Activated CD4-positive, alpha-beta T cell treated with anti-CD3 and anti-CD28 coated beads for 36 hours (primary cell): ENCODE measurements at regions not wholly inside any gene's neighbourhood (a gene's known extent, or its start where the extent isn't known, plus 50 kb on each side); places are given as distances from the start of the nearest gene placed in this dataset.
"Not testable (repeated sequence)": the region's sequence is repeated elsewhere in the genome, so short reads cannot be mapped to it uniquely, and the experiment has no call there.

Experiments
- ATAC-seq: fragments of 200-7000 bp; cut with Tn5 transposase; one replicate; pipeline ENCODE4 v1.10.0; 2021; ENCODE audit warnings: mild to moderate bottlenecking, moderate library complexity
- CTCF ChIA-PET: fragments of 350-600 bp; sonication (Branson Sonifier 250); formaldehyde crosslinking; loops from one replicate; lab custom pipeline; 2021; ENCODE audit warnings: antibody characterized with exemption; lab: Charles Lee
- POLR2A ChIA-PET: fragments of 350-600 bp; sonication (Branson Sonifier 250); formaldehyde crosslinking; loops from one replicate; lab custom pipeline; 2021; ENCODE audit warnings: antibody characterized with exemption, inconsistent platforms; lab: Charles Lee
- DNase-seq: peaks from one replicate; pipeline ENCODE4 v3.0.0-alpha.2; 2020
- H3K27ac Mint-ChIP-seq: one replicate; pipeline ENCODE4 v1.8.0; 2021; ENCODE audit warnings: mixed read lengths
- H3K27me3 Mint-ChIP-seq: one replicate; pipeline ENCODE4 v1.8.0; 2021; ENCODE audit warnings: mixed read lengths
- H3K36me3 Mint-ChIP-seq: one replicate; pipeline ENCODE4 v1.8.0; 2021; ENCODE audit warnings: low read depth, mixed read lengths
- H3K4me1 Mint-ChIP-seq: one replicate; pipeline ENCODE4 v1.8.0; 2021; ENCODE audit warnings: mixed read lengths
- H3K4me3 Mint-ChIP-seq: one replicate; pipeline ENCODE4 v1.8.0; 2021; ENCODE audit warnings: mild to moderate bottlenecking, moderate library complexity, mixed read lengths
- H3K9me3 Mint-ChIP-seq: one replicate; pipeline ENCODE4 v1.8.0; 2021; ENCODE audit warnings: low read depth, mixed read lengths
- intact Hi-C, 2 experiments: fragments of 100-400 bp; cut with DNase I in 1 of 2; cut with micrococcal nuclease in 1 of 2; formaldehyde crosslinking; loops; one replicate each; pipeline versions ENCODE4 v1.14.2 to v1.15.1; 2022 to 2024; cut with DNase I, micrococcal nuclease

- ChIA-PET CTCF (no interaction called here), POLR2A (no interaction called here)
- ATAC-seq (no peak), DNase-seq (no peak)
- intact Hi-C loops = no loop called here
- H3K4me3 Mint-ChIP-seq = no peak overlapping the region
- H3K27ac Mint-ChIP-seq = no peak overlapping the region
- no peaks in the 10 kb centered on the region for H3K4me1 Mint-ChIP-seq
- H3K27me3 Mint-ChIP-seq = no peaks in the 10 kb centered on the region
- no peaks in the 10 kb centered on the region for H3K36me3 Mint-ChIP-seq
- peaks cover 4% of the 10 kb centered on the region for H3K9me3 Mint-ChIP-seq
These were observed 828.9 kb upstream of the NXPH2 start for GRCh38 chr2:139609109-139609508.

GRCh38 chr2:139605668-139606067, 825.5 kb upstream of the NXPH2 start:
- ChIA-PET POLR2A (no interaction called here), CTCF (no interaction called here)
- peaks cover 9% of the 10 kb centered on the region for H3K9me3 Mint-ChIP-seq

GRCh38 chr2:139600166-139600565, 820.0 kb upstream of the NXPH2 start:
- no peak for DNase-seq
- no peak overlapping the region for H3K27ac Mint-ChIP-seq
- no peaks in the 10 kb centered on the region for H3K4me1 Mint-ChIP-seq
- H3K36me3 Mint-ChIP-seq = no peaks in the 10 kb centered on the region
- H3K9me3 Mint-ChIP-seq = peaks cover 8% of the 10 kb centered on the region
- H3K4me3 Mint-ChIP-seq = no peak overlapping the region
- intact Hi-C loops = no loop called here
- ChIA-PET POLR2A (no interaction called here), CTCF (no interaction called here)
- H3K27me3 Mint-ChIP-seq = no peaks in the 10 kb centered on the region
- no peak for ATAC-seq

More at GRCh38 chr2:139605668-139606067, 825.5 kb upstream of the NXPH2 start:
- Mint-ChIP-seq H3K36me3 (no peaks in the 10 kb centered on the region), H3K4me1 (no peaks in the 10 kb centered on the region), H3K27ac (no peak overlapping the region), H3K4me3 (no peak overlapping the region), H3K27me3 (no peaks in the 10 kb centered on the region)
- ATAC-seq (no peak), DNase-seq (no peak)
- intact Hi-C loops = no loop called here

- Mint-ChIP-seq H3K36me3 (no peaks in the 10 kb centered on the region), H3K4me3 (no peak overlapping the region), H3K27me3 (no peaks in the 10 kb centered on the region), H3K27ac (no peak overlapping the region), H3K4me1 (no peaks in the 10 kb centered on the region), H3K9me3 (peaks cover 9% of the 10 kb centered on the region)
- ChIA-PET POLR2A (no interaction called here), CTCF (no interaction called here)
- DNase-seq (no peak), ATAC-seq (no peak)
- intact Hi-C loops = no loop called here
These were observed 804.9 kb upstream of the NXPH2 start for GRCh38 chr2:139585101-139585500.

- DNase-seq = no peak
- Mint-ChIP-seq H3K36me3 (no peaks in the 10 kb centered on the region), H3K27ac (no peak overlapping the region), H3K4me1 (no peaks in the 10 kb centered on the region), H3K27me3 (no peaks in the 10 kb centered on the region), H3K4me3 (no peak overlapping the region), H3K9me3 (peaks cover 21% of the 10 kb centered on the region)
- POLR2A ChIA-PET = no interaction called here
- ATAC-seq = no peak
- CTCF ChIA-PET = no interaction called here
- intact Hi-C loops = no loop called here
These were observed 794.2 kb upstream of the NXPH2 start for GRCh38 chr2:139574371-139574770.

GRCh38 chr2:139556789-139557188, 776.6 kb upstream of the NXPH2 start:
- ChIA-PET CTCF (no interaction called here), POLR2A (no interaction called here)
- no peak overlapping the region for H3K27ac Mint-ChIP-seq
- no peaks in the 10 kb centered on the region for H3K4me1 Mint-ChIP-seq
- H3K36me3 Mint-ChIP-seq = no peaks in the 10 kb centered on the region
- peaks cover 17% of the 10 kb centered on the region for H3K9me3 Mint-ChIP-seq
- DNase-seq (no peak), ATAC-seq (no peak)
- no peak overlapping the region for H3K4me3 Mint-ChIP-seq
- no peaks in the 10 kb centered on the region for H3K27me3 Mint-ChIP-seq
- intact Hi-C loops = no loop called here

- H3K36me3 Mint-ChIP-seq = no peaks in the 10 kb centered on the region
- no peaks in the 10 kb centered on the region for H3K4me1 Mint-ChIP-seq
- no peaks in the 10 kb centered on the region for H3K27me3 Mint-ChIP-seq
- no peak for ATAC-seq
- H3K4me3 Mint-ChIP-seq = no peak overlapping the region
- ChIA-PET POLR2A (no interaction called here), CTCF (no interaction called here)
- intact Hi-C loops = no loop called here
- no peak overlapping the region for H3K27ac Mint-ChIP-seq
- DNase-seq = no peak
- peaks cover 13% of the 10 kb centered on the region for H3K9me3 Mint-ChIP-seq
These were observed 770.7 kb upstream of the NXPH2 start for GRCh38 chr2:139550873-139551272.

GRCh38 chr2:139550341-139550740, 770.2 kb upstream of the NXPH2 start:
- DNase-seq (no peak), ATAC-seq (no peak)
- CTCF ChIA-PET = no interaction called here
- H3K4me1 Mint-ChIP-seq = no peaks in the 10 kb centered on the region
- no peak overlapping the region for H3K27ac Mint-ChIP-seq
- H3K4me3 Mint-ChIP-seq = no peak overlapping the region
- POLR2A ChIA-PET = no interaction called here
- peaks cover 13% of the 10 kb centered on the region for H3K9me3 Mint-ChIP-seq
- intact Hi-C loops = no loop called here
- H3K27me3 Mint-ChIP-seq = no peaks in the 10 kb centered on the region
- no peaks in the 10 kb centered on the region for H3K36me3 Mint-ChIP-seq

GRCh38 chr2:139544186-139544851, 764.1 kb upstream of the NXPH2 start:
- H3K9me3 Mint-ChIP-seq = peaks cover 15% of the 10 kb centered on the region
- no peak overlapping the region for H3K27ac Mint-ChIP-seq
- POLR2A ChIA-PET = no interaction called here
- ATAC-seq (no peak), DNase-seq (no peak)
- H3K36me3 Mint-ChIP-seq = no peaks in the 10 kb centered on the region
- intact Hi-C loops = no loop called here
- H3K27me3 Mint-ChIP-seq = no peaks in the 10 kb centered on the region
- CTCF ChIA-PET = no interaction called here
- no peak overlapping the region for H3K4me3 Mint-ChIP-seq
- H3K4me1 Mint-ChIP-seq = no peaks in the 10 kb centered on the region

GRCh38 chr2:139538332-139539020, 758.3 kb upstream of the NXPH2 start:
- POLR2A ChIA-PET, H3K4me1 Mint-ChIP-seq, ATAC-seq, H3K4me3 Mint-ChIP-seq, DNase-seq, H3K27ac Mint-ChIP-seq, intact Hi-C loops, H3K27me3 Mint-ChIP-seq, CTCF ChIA-PET, H3K36me3 Mint-ChIP-seq: not testable (repeated sequence)
- peaks cover 18% of the 10 kb centered on the region for H3K9me3 Mint-ChIP-seq

- H3K4me1 Mint-ChIP-seq = no peaks in the 10 kb centered on the region
- no peak overlapping the region for H3K27ac Mint-ChIP-seq
- H3K9me3 Mint-ChIP-seq = peaks cover 14% of the 10 kb centered on the region
- CTCF ChIA-PET = no interaction called here
- intact Hi-C loops = no loop called here
- H3K4me3 Mint-ChIP-seq = no peak overlapping the region
- ATAC-seq = no peak
- POLR2A ChIA-PET = no interaction called here
- no peaks in the 10 kb centered on the region for H3K36me3 Mint-ChIP-seq
- no peak for DNase-seq
- H3K27me3 Mint-ChIP-seq = no peaks in the 10 kb centered on the region
These were observed 748.9 kb upstream of the NXPH2 start for GRCh38 chr2:139529080-139529479.

GRCh38 chr2:139526781-139527180, 746.6 kb upstream of the NXPH2 start:
- Mint-ChIP-seq H3K27ac (no peak overlapping the region), H3K36me3 (no peaks in the 10 kb centered on the region), H3K4me1 (no peaks in the 10 kb centered on the region), H3K9me3 (peaks cover 14% of the 10 kb centered on the region), H3K27me3 (no peaks in the 10 kb centered on the region), H3K4me3 (no peak overlapping the region)
- intact Hi-C loops = no loop called here
- ChIA-PET POLR2A (interaction anchor here (0.7 kb wide), 1 partner anchor 36 kb away, joined by 3 read pairs; no protein-coding TSS in a partner anchor), CTCF (no interaction called here)
- ATAC-seq (no peak), DNase-seq (no peak)
